DOHH2 (cell line): ENCODE measurements at regions not wholly inside any gene's neighbourhood (a gene's known extent, or its start where the extent isn't known, plus 50 kb on each side); places are given as distances from the start of the nearest gene placed in this dataset.

ENCODE experiments used
- H3F3A ChIP-seq: fragments of 200-600 bp; sonication (generic), shearing (Covaris generic); 2 replicates; pipeline ENCODE4 v1.6.0; 2016; ENCODE audit warnings: antibody characterized with exemption, mild to moderate bottlenecking; ENCODE audit not compliant: control insufficient read depth, insufficient read depth
- H3K27ac ChIP-seq: fragments of 200-600 bp; sonication (generic); 2 replicates; pipeline ENCODE4 v1.5.1; 2014; ENCODE audit warnings: low read depth, mild to moderate bottlenecking, low read length, moderate library complexity
- H3K27me3 ChIP-seq: fragments of 200-600 bp; sonication (generic); 2 replicates; pipeline ENCODE4 v1.6.1; 2014; ENCODE audit warnings: mild to moderate bottlenecking, low read length, mixed read lengths; ENCODE audit not compliant: control insufficient read depth
- H3K36me3 ChIP-seq: fragments of 200-600 bp; sonication (generic); 2 replicates; pipeline ENCODE4 v1.6.1; 2014; ENCODE audit warnings: mild to moderate bottlenecking, low read length, moderate library complexity, mixed read lengths; ENCODE audit not compliant: control insufficient read depth
- H3K4me1 ChIP-seq: fragments of 200-600 bp; sonication (generic); 2 replicates; pipeline ENCODE4 v1.6.1; 2014; ENCODE audit warnings: mild to moderate bottlenecking, low read length, mixed read lengths; ENCODE audit not compliant: control insufficient read depth
- H3K4me2 ChIP-seq: fragments of 200-600 bp; sonication (generic); 2 replicates; pipeline ENCODE4 v1.6.0; 2014; ENCODE audit warnings: mild to moderate bottlenecking, low read length, moderate library complexity
- H3K4me3 ChIP-seq: fragments of 200-600 bp; sonication (generic); 2 replicates; pipeline ENCODE4 v1.5.1; 2014; ENCODE audit warnings: mild to moderate bottlenecking, low read length, mixed read lengths
- H3K79me2 ChIP-seq: fragments of 200-600 bp; sonication (generic); 2 replicates; pipeline ENCODE4 v1.6.1; 2014; ENCODE audit warnings: mild to moderate bottlenecking, low read length, mixed read lengths; ENCODE audit not compliant: control insufficient read depth
- H3K9me2 ChIP-seq: fragments of 200-600 bp; sonication (generic); replicated peaks from 2 replicates; pipeline ENCODE4 v1.6.1; 2014; ENCODE audit warnings: mild to moderate bottlenecking, low read length, mixed read lengths; ENCODE audit not compliant: control insufficient read depth
- H3K9me3 ChIP-seq: fragments of 200-600 bp; sonication (generic); 2 replicates; pipeline ENCODE4 v1.6.1; 2014; ENCODE audit warnings: antibody characterized with exemption, low read length, mixed read lengths; ENCODE audit not compliant: control insufficient read depth, insufficient read depth
- H4K20me1 ChIP-seq: fragments of 200-600 bp; sonication (generic); 2 replicates; pipeline ENCODE4 v1.6.0; 2014; ENCODE audit warnings: low read depth, mild to moderate bottlenecking, antibody characterized with exemption, low read length, moderate library complexity; ENCODE audit not compliant: control insufficient read depth, insufficient read depth
- CTCF ChIP-seq: fragments of 200-600 bp; sonication (generic); IDR thresholded peaks from one replicate; pipeline ENCODE4 v1.5.1; 2014; ENCODE audit warnings: antibody characterized with exemption, mild to moderate bottlenecking, low read depth, low read length; ENCODE audit not compliant: poor library complexity, severe bottlenecking
- EZH2phosphoT487 ChIP-seq: fragments of 200-600 bp; sonication (generic); IDR thresholded peaks from 2 replicates; pipeline ENCODE4 v1.6.1; 2017; ENCODE audit warnings: borderline replicate concordance, mild to moderate bottlenecking, antibody characterized with exemption, low read length, moderate library complexity, mixed read lengths

DNA sequence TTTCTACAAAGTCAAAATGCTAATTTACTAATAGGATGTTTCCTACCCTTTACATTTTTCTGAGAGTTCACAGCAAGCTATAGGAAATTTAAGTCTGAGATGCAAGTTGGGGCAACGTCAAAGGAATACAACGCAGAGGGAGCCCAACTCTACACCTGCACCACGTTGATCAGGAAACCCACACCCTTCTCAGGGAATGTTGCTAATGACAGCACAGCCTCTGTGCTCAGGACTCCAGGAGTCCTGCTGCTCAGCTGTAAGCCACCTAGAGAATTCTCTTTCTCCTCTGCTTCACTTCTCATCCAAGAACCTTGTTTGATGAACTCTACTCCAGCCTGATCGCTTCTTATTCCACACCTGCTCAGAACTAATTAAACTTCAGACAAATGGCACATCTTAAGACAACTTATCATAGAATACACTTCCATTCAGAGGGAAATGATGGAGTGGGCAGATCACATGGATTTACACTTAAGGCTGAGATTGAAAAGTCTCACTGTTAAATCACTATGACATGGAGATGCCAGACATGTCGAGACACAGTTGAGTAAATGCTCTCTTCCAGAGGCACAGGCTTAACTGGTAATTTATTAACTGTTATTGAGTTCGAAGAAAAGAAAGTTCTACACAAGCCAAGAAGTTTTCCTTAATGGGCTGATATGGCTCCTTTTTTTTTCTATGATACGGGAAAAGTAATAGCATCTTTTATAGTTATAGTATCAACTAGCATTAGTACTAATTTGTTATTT, 811.6 kb upstream of the ARGLU1 start:
- H4K20me1 ChIP-seq, result no peaks in the 10 kb centered on the region
- H3K4me3 ChIP-seq, result no peak overlapping the region
- TF ChIP-seq EZH2phosphoT487, result no peak
- no peak for TF ChIP-seq CTCF
- H3K27ac ChIP-seq, result no peak overlapping the region
- H3K36me3 ChIP-seq, result no peaks in the 10 kb centered on the region
- no peaks in the 10 kb centered on the region for H3K27me3 ChIP-seq
- H3F3A ChIP-seq, result no peaks in the 10 kb centered on the region
- H3K4me2 ChIP-seq, result no peak overlapping the region
- no peaks in the 10 kb centered on the region for H3K79me2 ChIP-seq
- no peaks in the 10 kb centered on the region for H3K9me2 ChIP-seq
- H3K9me3 ChIP-seq, result no peaks in the 10 kb centered on the region
- H3K4me1 ChIP-seq, result no peaks in the 10 kb centered on the region

GRCh38 chr13:107376341-107377125, 808.6 kb upstream of the ARGLU1 start:
- Histone ChIP-seq H3K4me2 (no peak overlapping the region), H3K4me3 (no peak overlapping the region), H3F3A (no peaks in the 10 kb centered on the region), H3K9me3 (no peaks in the 10 kb centered on the region), H3K27me3 (no peaks in the 10 kb centered on the region), H3K9me2 (no peaks in the 10 kb centered on the region), H3K4me1 (no peaks in the 10 kb centered on the region), H3K27ac (no peak overlapping the region), H3K79me2 (no peaks in the 10 kb centered on the region), H4K20me1 (no peaks in the 10 kb centered on the region), H3K36me3 (no peaks in the 10 kb centered on the region)
- TF ChIP-seq EZH2phosphoT487, result no peak
- TF ChIP-seq CTCF, result no peak

GRCh38 chr13:107375701-107376340, 807.9 kb upstream of the ARGLU1 start:
- Histone ChIP-seq H3K4me3 (no peak overlapping the region), H3K4me2 (no peak overlapping the region), H3F3A (no peaks in the 10 kb centered on the region), H4K20me1 (no peaks in the 10 kb centered on the region), H3K9me3 (no peaks in the 10 kb centered on the region), H3K79me2 (no peaks in the 10 kb centered on the region), H3K4me1 (no peaks in the 10 kb centered on the region), H3K27ac (no peak overlapping the region), H3K27me3 (no peaks in the 10 kb centered on the region), H3K9me2 (no peaks in the 10 kb centered on the region), H3K36me3 (no peaks in the 10 kb centered on the region)
- TF ChIP-seq CTCF, result no peak
- no peak for TF ChIP-seq EZH2phosphoT487
